ENCODE measurements at regions not wholly inside any gene's neighbourhood (a gene's known extent, or its start where the extent isn't known, plus 50 kb on each side); places are given as distances from the start of the nearest gene placed in this dataset.

- TF ChIP-seq EZH2 (IDR thresholded peaks at IDR 0.05; ENCODE audit: insufficient read depth, poor library complexity, severe bottlenecking) (no peak), EZH2phosphoT487 (IDR thresholded peaks at IDR 0.05; ENCODE audit: insufficient read depth, low read depth) (no peak)
Observed at GRCh38 chr2:241947401-241947800, 77.9 kb downstream of the RTP5 start.

Data from GM23248 (cell line).